ENCODE measurements at regions not wholly inside any gene's neighbourhood (a gene's known extent, or its start where the extent isn't known, plus 50 kb on each side); places are given as distances from the start of the nearest gene placed in this dataset.
"Not testable (repeated sequence)": the region's sequence is repeated elsewhere in the genome, so short reads cannot be mapped to it uniquely, and the experiment has no call there.

GRCh38 chr2:11993749-11994148 is 247.3 kb downstream of the LPIN1 start:
- DNase-seq (ENCODE audit: low spot score), result no peak

- DNase-seq (ENCODE audit: low spot score), result no peak
These were observed 249.0 kb downstream of the LPIN1 start for GRCh38 chr2:11995456-11995855.

DNA sequence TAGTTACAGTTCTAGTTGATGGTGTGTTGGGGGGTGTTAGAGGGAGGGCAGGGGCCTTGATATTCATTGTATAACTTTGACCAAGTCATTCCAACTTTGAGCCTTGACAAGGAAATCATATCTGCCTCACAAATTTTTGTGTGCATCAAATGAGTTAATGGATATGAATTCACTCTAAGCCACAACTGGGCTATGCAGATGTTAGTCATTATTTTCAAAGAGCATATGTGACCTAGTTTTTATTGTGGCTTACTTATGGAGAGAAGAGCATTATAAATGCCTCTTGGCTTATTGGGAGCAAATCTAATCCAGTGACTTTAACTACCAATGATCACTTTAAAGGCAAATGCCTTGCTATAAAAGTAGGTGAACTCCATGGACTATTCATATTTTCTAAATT is 250.2 kb downstream of the LPIN1 start:
- DNase-seq (ENCODE audit: low spot score), result peak; percentile 45

GRCh38 chr2:11997142-11997541 is 250.7 kb downstream of the LPIN1 start:
- no peak for DNase-seq (ENCODE audit: low spot score)

DNA sequence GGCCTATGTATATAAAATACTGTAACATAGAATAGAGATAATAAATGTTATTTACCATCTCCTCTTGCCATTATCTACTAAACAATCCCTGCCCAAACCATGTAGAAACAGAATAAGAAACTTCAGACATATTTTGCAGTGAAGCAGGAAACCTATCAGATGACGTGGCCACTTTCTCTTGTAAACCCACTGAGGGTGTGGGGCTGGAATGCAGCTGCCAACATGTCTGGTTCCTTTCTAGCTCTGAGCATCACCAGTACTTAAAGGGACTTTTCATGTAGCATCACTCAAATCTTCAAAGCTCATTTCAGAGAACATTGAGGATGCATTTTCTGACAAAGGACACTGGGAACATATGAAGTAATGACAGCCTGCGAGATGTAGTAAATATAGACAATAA is 251.8 kb downstream of the LPIN1 start:
- peak; percentile 73 for DNase-seq (ENCODE audit: low spot score)

- DNase-seq (ENCODE audit: low spot score), result no peak
These were observed 252.4 kb downstream of the LPIN1 start for GRCh38 chr2:11998626-11999378.

GRCh38 chr2:12001621-12002020 is 255.2 kb downstream of the LPIN1 start:
- no peak for DNase-seq (ENCODE audit: low spot score)

DNA sequence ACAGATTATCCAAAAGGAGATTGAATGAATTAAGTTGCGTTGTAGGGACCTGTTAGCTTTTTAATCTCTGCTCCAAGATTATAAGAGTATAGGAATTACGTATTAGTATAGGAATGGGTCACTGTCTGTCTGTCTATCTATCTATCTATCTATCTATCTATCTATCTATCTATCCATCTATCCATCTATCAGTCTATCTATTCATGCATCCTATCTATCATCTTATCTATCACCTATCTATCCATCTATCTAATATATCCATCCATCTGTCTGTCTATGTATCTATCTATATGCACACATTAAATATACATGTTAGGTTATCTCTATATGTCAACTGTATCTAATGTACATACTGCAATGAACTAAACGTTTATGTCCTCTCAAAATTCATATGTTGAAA is 255.8 kb downstream of the LPIN1 start:
- DNase-seq (ENCODE audit: low spot score), result no peak

GRCh38 chr2:12004713-12005112 is 258.3 kb downstream of the LPIN1 start:
- no peak for DNase-seq (ENCODE audit: low spot score)

DNA sequence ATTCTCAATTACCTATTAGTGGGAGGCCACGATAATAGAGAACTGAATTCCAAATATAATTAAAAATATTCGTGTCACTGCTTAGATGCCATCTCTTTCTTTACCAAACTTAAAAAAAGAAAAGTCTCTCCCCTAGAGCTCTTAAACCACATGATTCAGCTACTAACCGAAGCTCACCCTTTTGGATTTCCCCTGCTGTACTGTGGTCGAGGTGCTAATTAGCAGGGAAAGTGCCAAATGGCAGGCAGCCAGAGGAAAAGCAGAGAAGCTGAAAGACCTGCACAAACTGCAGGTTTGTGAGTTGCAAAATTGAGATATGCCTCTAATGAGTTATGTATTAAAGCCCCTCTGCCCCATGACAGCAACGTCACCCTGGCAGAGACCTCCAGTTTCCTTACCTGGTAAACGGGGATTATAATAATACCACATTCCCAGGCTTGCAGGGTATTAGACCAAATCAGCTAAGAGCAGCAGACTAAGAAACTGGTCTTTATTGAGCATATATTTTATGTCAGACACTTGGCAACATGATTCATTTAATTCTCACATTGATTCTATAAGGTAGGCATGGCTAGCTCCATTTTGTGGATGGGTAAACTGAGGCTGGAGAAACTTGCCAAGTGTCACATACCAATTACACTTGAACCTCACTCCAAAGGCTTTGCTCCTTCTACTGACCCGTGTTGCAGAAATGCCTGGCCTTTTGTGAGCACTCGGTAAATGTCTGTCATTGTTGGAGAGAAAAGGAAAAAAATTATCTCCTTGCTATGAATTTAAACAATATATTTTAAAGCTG is 259.7 kb downstream of the LPIN1 start:
- DNase-seq (ENCODE audit: low spot score), result no peak

GRCh38 chr2:12006850-12007249 is 260.4 kb downstream of the LPIN1 start:
- peak; percentile 86 for DNase-seq (ENCODE audit: low spot score)

- no peak for DNase-seq (ENCODE audit: low spot score)
These were observed 260.9 kb downstream of the LPIN1 start for GRCh38 chr2:12007282-12007681.

GRCh38 chr2:12008425-12009061 is 262.1 kb downstream of the LPIN1 start:
- DNase-seq (ENCODE audit: low spot score), result no peak

GRCh38 chr2:12009323-12009905 is 263.0 kb downstream of the LPIN1 start:
- no peak for DNase-seq (ENCODE audit: low spot score)

DNA sequence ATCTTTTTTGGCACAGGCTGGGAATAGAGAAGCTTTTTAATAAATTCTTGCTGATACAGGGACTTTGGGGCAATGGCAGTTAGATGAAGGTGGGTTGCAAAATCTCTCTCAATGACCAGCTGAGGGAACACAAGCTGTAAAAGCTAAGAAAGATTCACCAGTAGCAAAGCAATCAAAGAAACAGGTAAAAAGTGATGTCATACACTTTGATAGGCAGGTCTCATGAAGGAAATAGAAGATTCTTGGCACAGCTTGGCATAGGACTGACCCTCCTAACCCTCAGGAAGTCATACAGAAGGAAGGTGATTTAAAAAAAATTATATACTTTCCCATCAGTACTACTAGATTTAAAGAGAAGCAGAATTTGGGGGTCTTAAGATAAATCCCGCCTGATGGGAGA is 263.6 kb downstream of the LPIN1 start:
- DNase-seq (ENCODE audit: low spot score), result no peak

GRCh38 chr2:12010779-12011178 is 264.3 kb downstream of the LPIN1 start:
- no peak for DNase-seq (ENCODE audit: low spot score)

GRCh38 chr2:12014088-12014960 is 267.9 kb downstream of the LPIN1 start:
- DNase-seq (ENCODE audit: low spot score), result no peak

- DNase-seq (ENCODE audit: low spot score), result no peak
These were observed 271.2 kb downstream of the LPIN1 start for GRCh38 chr2:12017499-12018157.

GRCh38 chr2:12018726-12019125 is 272.3 kb downstream of the LPIN1 start:
- DNase-seq (ENCODE audit: low spot score), result not testable (repeated sequence)

DNA sequence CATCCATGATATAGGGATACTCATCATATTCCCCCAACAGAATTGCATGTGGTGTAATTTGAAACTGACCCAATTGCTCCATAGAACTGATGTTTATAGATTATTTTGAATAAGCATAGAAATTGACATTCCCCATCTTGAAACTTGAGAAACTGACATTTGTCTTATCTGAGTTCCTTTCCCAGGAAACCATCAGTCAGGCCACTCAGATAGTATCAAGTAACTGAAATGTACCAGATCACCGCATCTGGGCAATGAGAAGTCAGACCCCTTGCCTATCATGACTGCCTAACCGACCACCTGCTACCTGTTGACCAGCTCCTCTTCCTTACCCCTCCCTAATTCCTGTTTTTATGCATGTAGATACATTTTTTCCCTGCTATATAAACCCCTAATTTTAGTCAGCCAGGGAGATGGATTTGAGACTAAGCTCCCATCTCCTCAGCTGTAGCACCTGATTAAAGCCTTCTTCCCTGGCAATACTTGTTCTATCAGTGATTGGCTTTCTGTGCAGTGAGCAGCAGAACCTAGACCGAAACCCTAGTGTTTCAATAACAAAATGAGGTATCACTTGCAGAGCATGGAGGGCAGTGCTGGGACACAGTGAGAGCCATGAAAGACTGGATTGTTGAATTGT is 274.5 kb downstream of the LPIN1 start:
- no peak for DNase-seq (ENCODE audit: low spot score)
